ENCODE measurements at regions not wholly inside any gene's neighbourhood (a gene's known extent, or its start where the extent isn't known, plus 50 kb on each side); places are given as distances from the start of the nearest gene placed in this dataset.

DNA sequence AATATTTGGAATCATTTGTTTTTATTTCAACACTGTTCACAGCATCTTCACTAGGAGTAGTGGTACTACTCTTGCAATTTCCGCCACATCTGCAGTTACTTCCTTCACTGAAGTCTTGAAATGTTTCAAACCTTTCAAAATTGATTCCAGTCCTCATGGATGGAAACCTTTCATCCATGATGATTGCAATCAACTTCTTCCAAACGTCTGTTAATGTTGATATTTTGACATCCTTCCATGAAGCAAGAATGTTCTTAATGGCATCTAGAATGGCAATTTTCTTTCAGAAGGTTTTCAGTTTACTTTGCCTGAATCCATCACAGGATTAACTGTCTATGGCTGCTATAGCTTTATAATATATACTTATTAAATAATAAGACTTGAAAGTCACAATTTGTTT, 736.8 kb upstream of the CA10 start:
- TF ChIP-seq NFIB (CRISPR knock-in tag; IDR thresholded peaks at IDR 0.05; ENCODE audit: borderline replicate concordance) (no peak), RNF2 (conservative IDR thresholded peaks at IDR 0.05; ENCODE audit: low read depth) (no peak), TMF1 (CRISPR knock-in tag; IDR thresholded peaks at IDR 0.05; ENCODE audit: low read depth) (no peak), EZH2 (conservative IDR thresholded peaks at IDR 0.05; ENCODE audit: low read depth, low read length) (no peak), CHD2 (IDR thresholded peaks at IDR 0.05; ENCODE audit: low read depth, low read length) (no peak), TRIM24 (CRISPR knock-in tag; IDR thresholded peaks at IDR 0.05) (no peak)
- TF ChIP-seq, protein P1, sequence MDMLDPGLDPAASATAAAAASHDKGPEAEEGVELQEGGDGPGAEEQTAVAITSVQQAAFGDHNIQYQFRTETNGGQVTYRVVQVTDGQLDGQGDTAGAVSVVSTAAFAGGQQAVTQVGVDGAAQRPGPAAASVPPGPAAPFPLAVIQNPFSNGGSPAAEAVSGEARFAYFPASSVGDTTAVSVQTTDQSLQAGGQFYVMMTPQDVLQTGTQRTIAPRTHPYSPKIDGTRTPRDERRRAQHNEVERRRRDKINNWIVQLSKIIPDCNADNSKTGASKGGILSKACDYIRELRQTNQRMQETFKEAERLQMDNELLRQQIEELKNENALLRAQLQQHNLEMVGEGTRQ (IDR thresholded peaks at IDR 0.05; ENCODE audit: low read depth, low read length) = no peak
- TF ChIP-seq, protein P1 (CRISPR knock-in tag; IDR thresholded peaks at IDR 0.05; ENCODE audit: borderline replicate concordance) = no peak
- TF ChIP-seq, protein P2, sequence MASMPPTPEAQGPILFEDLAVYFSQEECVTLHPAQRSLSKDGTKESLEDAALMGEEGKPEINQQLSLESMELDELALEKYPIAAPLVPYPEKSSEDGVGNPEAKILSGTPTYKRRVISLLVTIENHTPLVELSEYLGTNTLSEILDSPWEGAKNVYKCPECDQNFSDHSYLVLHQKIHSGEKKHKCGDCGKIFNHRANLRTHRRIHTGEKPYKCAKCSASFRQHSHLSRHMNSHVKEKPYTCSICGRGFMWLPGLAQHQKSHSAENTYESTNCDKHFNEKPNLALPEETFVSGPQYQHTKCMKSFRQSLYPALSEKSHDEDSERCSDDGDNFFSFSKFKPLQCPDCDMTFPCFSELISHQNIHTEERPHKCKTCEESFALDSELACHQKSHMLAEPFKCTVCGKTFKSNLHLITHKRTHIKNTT (CRISPR knock-in tag; IDR thresholded peaks at IDR 0.05) = no peak

Data from HepG2 (cell line).